HG02571 (cell line): ENCODE measurements at regions not wholly inside any gene's neighbourhood (a gene's known extent, or its start where the extent isn't known, plus 50 kb on each side); places are given as distances from the start of the nearest gene placed in this dataset.
A peak's percentile ranks its signal among the peaks of the same experiment; 100 is the strongest.

Experiments
- ATAC-seq: cut with Tn5 transposase; IDR thresholded peaks from one replicate; pipeline ENCODE4 v1.9.1; 2021; ENCODE audit warnings: mild to moderate bottlenecking, moderate library complexity; ENCODE audit not compliant: unreplicated experiment

- ATAC-seq, result no peak
Observed at GRCh38 chr13:99862244-99862643, 109.3 kb downstream of the ZIC5 start.

DNA sequence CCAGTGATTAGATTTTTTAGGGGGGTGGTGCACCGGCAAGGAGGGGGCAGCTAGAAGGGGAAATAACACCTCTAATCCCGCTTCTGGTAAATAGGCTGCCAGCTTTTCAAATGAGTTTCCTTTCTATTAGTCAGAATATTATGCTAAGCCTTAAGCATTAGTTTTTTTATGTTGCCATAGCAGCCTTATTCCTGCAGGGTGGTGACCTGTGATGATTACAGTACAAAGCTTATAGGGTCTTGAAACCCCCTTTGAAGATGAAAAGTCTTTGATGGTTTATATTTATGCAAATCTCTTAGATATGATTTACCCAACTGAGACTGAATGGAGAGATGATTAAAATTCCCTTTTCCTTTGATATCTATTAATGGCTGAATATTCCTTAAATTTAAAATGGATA lies 109.8 kb downstream of the ZIC5 start:
- ATAC-seq, result no peak

DNA sequence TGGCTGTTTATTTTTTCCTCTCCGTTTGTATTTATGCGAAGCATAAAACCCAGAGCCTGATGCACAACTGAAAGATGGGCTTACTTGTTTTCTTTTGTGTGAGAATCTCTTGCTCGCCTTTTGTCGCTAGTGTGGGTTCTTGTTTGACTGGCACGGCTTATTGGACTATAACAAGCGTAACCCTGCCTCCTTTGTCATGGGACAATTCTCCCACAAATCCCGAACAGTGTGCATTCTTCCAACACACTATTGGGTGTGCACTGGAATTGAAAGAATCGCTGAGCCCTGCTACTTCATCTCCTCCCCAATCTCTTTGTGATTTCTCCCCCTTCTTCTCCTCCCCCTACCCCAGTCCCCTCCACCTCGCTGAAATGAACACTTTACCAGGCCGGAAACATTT lies 110.8 kb downstream of the ZIC5 start:
- ATAC-seq, result no peak

DNA sequence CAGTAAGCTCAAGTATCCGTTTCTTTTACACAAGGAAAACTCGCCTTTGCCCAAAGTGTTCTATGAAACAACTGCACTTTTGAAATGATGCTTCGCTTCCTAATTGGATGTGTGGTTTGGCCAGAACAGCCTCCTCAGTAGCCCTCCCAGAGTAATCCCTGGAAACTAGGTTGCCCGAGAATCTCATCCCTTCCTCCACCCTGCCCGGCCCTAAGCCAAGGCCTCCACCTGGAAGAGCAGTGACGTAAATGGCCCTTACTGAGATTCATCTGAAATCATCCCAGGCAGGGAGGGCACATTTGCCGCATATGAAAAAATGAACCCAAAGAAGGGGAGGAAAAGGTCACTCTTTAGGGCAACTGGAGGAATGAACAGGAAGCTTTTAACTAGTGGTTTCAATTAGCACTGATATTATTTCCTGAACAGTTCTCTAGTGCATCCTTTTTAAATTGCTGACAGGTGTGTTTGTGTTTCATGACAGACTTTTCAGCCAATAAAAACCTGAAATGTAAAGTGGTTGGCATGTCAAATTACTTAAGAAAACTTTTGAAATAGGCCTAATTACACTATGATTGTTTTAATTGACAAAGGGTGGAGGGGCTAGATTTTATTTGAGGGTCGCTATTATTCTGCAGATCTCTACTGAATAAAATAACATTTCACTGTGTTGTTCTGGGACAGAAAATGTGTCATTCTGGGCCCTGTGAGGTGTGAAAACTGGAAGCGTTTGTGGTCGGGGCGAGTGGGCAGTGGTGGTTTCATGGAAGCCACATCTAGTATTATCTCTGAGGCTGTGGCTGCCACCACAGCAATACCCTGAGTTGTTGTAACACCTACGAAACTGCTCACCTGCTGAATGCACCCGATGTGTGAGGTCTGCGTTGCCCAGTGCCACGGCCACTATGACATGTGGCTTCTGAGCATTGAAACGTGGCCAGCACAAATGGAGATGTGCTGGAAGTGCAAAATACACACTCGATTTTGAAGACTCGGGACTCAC lies 112.1 kb downstream of the ZIC5 start:
- peak; percentile 65 for ATAC-seq

DNA sequence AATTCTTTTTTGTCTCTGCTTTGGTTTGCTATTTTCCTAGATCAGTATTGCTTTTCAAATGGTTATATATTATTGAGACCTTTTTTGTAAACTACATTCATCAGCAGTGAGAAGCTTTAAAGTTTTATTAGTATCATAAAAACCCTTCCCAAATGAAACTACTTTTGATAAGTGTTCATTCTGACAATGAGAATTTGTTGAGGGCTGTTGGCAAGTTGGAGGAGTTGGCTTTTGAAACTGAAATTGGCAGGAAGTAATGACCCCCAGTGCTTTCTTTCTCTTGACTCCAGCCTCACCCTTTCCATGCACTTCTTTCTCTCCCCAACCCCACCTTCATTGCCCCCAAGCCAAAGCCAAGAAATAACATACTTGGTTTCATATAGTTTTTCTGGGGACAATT lies 113.8 kb downstream of the ZIC5 start:
- ATAC-seq, result no peak

DNA sequence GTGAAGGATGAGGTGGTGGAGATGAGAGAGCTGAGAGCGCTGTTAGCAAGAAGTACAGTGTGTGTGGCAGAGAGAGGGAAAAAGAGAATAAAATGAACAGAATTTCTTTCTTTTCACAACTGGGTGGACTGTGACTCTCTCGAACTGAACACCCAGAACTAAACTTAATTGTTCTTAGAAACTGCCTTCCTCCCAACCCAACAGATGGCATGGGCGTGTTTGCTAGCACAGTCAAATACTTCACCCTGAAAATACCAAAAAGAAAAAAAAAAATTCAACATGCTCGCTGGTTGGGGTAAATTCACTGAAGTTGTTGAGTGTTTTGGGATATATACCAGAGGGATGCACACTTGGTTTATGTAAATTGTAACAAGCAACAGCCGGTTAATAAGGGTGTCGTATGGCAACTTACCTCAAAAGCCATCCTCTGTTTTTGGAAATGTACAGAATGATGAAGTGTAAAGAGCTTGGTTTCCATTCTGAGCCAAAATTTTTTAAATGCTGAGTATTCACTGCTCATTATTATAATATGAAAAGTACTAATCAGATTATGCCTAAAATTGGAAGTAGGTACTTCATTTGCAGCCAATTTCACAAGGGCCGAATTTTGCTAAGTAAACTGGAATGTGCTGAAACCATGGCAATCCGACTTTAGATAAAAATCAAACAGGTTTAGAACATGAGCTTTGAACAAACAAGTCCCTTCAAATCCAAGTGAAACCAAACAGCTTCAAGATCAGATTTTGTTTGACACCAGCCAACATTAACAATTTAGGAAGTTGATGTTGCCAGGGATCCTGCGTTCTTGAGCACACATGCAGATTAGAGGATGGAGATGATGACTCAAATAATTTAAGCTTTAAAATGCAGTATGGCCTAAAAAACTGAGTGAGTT lies 115.8 kb downstream of the ZIC5 start:
- ATAC-seq, result no peak

- ATAC-seq, result no peak
Observed at GRCh38 chr13:99854366-99854765, 117.2 kb downstream of the ZIC5 start.

DNA sequence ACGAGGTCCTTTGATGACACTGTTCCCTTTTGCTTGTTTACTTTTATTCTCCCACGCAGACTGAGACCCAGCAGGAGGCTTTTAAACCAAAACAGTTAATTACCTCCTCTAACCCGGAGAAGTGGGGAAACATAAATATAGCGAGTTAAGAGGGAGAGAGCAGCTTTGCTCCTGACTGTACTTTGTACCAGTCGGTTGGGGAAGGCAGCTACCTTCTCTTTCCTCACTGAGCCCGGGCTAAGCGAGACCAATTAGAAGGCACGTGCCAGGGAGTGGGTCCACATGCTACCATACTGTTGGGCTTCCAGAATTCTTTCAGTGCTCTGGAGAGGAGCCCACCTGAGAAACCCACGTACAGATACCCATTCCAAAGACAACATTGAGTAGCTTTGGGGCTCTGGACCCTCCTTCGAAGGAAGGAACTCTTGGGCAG lies 124.2 kb downstream of the ZIC5 start:
- ATAC-seq, result no peak

DNA sequence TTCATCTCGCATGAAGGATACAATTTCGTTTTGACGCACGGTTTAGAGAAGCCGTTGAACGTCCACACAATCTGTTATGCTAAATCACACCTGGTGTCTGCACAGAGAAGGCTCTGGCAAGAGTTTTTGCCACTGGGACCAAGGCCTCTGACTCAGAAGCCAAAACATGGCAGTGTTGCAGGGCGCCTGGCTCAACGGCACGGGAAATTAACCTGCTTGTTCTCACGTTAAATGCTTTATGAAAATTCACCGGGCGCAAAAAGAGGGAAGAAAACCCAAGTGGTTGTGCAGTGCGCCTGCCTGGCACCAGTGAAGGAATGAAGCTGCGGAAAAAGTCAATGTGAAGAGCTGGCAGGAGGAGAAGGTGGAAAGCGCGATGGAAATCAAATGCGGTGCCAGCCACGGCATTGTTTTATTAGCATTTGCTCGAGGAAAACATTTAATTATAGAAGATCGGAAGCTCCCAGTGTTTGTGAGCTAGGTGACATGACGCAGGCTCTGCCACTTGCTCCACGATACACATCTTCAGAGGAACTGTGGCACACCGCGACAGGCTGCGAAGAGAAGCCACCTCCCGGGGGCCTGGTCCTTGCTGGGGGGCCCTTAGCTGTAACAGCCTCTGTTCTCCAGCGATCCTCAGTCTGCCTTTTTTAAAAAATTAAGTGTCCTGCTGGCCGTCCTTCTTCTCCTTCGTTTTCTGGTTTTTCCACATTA lies 126.2 kb downstream of the ZIC5 start:
- ATAC-seq, result no peak

GRCh38 chr13:99844421-99844820 lies 127.1 kb downstream of the ZIC5 start:
- no peak for ATAC-seq

- ATAC-seq, result no peak
Observed at GRCh38 chr13:99843872-99844271, 127.7 kb downstream of the ZIC5 start.

GRCh38 chr13:99842405-99842804 lies 129.2 kb downstream of the ZIC5 start:
- no peak for ATAC-seq

DNA sequence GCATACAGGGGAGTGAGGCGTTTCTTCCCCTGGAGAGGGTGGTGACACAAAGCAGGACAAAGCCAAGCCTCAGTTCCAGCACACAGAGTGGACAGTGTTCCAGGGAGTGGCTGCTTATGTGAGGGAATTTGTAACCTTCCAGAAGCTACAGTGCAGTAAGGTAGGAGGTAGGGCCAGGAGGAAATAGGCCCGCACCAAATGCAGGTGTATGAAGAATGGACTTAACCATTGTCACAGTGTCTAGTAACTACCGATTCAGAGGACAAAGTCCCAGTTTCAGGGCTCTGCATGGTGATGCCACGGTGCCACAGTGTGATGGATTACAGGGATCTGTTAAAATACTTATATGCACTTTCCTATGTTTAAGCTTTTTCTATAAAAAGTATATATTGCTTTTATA lies 135.3 kb downstream of the ZIC5 start:
- no peak for ATAC-seq

- no peak for ATAC-seq
Observed at GRCh38 chr13:99835442-99835841, 136.1 kb downstream of the ZIC5 start.

DNA sequence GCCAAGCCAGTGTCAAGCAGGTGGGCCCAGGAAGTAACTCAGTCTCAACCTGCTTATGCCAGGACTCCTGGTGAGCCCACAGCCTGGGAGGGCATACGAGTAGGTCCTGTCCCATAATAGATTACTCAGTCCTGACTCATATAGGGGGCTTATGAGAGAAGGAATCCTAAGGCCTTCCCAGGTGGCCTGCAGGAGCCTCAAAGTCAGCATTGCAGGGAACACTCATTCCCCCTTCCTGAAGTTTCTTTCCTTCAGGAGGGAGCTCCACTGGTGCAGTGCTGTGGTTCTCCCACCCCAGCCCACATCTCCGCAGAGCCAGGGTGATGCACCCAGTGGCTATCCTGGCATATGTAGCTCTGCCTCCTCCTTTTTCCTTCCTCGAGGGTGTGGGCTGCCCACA lies 137.3 kb downstream of the ZIC5 start:
- ATAC-seq, result no peak

DNA sequence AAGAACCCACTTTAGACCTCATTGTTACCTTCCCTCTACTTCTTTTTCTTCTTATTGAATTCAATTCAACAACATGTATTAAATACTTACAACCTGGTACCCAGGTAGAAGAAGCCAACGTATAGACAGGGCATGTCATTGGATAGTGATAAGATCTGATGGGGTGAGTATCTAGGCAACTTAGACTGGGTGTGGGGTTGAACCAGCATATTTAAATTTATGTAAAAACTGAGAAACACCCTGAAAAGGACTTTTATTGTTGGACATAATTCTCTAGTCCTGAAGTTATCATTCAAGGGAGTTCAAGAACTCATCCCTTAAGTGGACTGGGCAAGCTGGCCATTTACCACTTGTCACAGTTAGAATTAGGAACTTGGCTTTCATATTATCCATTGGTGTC lies 139.2 kb downstream of the ZIC5 start:
- no peak for ATAC-seq

GRCh38 chr13:99830931-99831330 lies 140.6 kb downstream of the ZIC5 start:
- ATAC-seq, result no peak

GRCh38 chr13:99829593-99830239 lies 141.9 kb downstream of the ZIC5 start:
- ATAC-seq, result no peak

GRCh38 chr13:99829161-99829560 lies 142.4 kb downstream of the ZIC5 start:
- ATAC-seq, result no peak

DNA sequence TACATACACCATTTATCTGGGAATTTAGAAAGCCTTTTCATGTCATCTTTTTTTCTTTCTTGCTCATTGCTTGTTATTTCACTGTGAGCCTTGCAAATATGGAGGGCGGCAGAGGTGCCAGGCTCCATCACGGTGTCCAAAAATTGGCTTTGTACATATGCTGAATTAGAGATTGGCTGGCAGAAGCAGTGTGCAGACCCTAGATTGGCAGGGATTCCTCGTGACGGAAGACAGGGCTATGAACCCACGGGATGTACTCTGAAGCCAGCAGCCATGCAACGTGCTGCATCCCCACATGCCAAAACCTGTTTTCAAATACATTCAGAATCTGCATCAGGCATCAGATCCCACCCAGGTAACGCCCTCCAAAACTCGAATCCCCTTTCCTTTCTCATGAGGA lies 142.8 kb downstream of the ZIC5 start:
- no peak for ATAC-seq

- ATAC-seq, result no peak
Observed at GRCh38 chr13:99828123-99828522, 143.4 kb downstream of the ZIC5 start.
